GM18858 (cell line): ENCODE measurements at regions not wholly inside any gene's neighbourhood (a gene's known extent, or its start where the extent isn't known, plus 50 kb on each side); places are given as distances from the start of the nearest gene placed in this dataset.

Experiments
- ATAC-seq: cut with Tn5 transposase; IDR thresholded peaks from one replicate; pipeline ENCODE4 v1.9.1; 2021; ENCODE audit not compliant: unreplicated experiment

DNA sequence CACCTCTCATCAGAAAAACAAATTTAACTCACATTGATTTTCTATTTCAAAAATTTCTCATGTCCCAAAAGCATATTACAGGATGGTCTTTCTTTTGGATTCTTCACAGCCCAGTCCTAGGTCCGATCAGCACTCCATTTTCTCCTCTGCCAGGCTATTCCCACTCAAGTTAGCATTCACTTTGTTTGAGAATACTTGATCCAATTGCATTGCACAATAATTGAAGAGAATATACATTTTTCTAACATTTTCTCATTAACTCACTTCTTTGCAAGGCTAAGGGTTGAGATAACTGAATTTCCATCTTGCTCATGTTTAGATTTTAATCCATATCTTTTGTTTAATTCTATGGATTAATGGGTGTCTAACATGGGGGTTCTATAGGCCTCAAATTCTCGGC, 716.1 kb downstream of the QKI start:
- no peak for ATAC-seq

- ATAC-seq, result no peak
These were observed 715.6 kb downstream of the QKI start for GRCh38 chr6:164130151-164130550.

GRCh38 chr6:164129218-164129617, 714.7 kb downstream of the QKI start:
- ATAC-seq, result no peak

DNA sequence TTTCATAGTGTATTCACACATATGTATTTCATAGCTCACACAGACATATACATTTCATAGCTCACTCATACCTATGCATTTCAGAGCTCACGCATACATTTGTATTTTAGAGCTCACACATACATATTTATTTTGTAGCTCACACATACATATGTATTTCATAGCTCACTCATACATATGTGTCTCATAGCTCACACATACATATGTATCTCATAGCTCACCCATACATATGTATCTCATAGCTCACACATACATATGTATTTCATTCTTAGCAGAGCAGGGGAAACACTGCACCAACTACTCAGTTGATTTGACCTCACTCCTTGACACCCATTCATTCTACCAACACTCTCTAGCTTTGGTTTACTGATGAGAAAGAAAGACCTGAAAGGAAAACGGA, 713.6 kb downstream of the QKI start:
- no peak for ATAC-seq

GRCh38 chr6:164124986-164125385, 710.5 kb downstream of the QKI start:
- ATAC-seq, result no peak

DNA sequence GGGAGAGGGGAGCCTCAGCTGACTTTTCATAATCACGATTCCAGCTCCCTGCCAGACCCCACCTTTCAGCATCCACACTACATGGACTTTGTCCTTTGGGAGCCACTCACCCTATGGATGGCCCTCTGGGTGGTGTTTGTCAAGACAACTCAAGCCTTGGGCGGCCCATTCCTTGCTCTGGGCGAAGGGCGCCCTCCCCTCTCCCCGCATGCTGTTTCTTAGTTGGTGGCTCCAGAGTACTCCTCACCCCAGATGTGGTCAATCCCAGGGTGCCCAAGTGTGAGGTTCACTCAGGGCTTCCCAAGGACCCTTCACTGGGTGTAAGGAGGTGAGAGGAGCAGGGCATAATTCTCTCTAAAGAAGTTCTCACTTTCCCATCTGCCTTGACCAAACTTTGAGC, 710.0 kb downstream of the QKI start:
- ATAC-seq, result no peak

DNA sequence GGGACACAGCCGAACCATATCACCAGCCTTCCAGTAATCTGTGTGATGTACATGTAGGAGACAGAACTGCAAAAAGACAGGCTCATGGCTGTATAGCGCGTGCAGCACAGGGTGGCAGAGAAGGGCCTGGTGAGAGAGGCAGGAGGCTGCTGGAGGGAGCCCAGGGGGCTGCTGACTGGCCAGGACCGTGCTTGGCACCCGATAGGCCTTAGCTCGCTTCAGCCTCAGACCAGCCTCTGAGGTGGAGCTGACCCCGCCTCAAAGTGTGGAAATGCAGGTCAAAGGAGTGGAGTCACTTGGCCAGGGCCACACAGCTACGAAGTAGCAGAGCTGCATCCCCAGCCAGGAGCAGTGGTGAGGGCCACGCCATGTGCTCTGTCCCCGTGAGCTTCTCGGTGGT, 707.6 kb downstream of the QKI start:
- ATAC-seq, result no peak

GRCh38 chr6:164121527-164121926, 707.0 kb downstream of the QKI start:
- no peak for ATAC-seq

- ATAC-seq, result no peak
These were observed 700.1 kb downstream of the QKI start for GRCh38 chr6:164114651-164115050.

GRCh38 chr6:164114051-164114450, 699.5 kb downstream of the QKI start:
- no peak for ATAC-seq

DNA sequence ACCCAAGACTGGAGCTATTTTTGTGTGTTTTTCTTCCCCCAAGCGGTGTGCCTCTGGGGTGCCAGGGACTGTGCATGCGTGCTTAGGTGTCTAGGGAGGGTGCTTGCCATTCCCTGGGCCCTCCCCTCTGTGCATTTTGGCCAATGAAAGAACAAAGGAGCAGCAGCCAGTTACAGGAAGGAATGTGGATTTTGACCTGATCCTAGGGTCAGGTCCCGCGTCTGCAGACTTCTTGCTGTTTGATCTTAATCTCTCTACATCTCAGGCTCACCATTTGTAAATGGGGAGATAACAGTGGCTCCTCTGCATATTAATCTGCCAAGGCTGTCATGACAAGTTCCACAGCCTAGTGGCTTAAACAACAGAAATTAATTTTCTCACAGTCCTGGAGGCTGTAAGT, 699.1 kb downstream of the QKI start:
- ATAC-seq, result no peak

DNA sequence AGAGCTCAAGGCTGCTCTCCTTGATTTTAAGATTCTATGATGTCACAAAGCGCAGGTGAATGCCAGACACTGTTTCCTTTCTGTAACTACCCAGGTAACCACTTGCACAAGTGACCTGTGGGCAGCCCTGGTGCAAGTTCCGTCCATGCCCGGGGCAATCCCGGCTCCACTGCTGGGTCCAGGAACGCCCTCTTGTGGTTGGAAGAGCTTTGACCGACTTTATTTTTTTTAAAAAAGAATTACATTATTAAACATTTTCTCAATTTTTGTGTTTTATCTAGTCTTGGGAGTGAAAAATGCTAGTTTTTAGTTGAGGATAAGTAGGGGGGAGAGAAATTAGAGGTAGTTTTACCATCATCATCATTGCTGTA, 695.2 kb downstream of the QKI start:
- no peak for ATAC-seq

- ATAC-seq, result no peak
These were observed 694.6 kb downstream of the QKI start for GRCh38 chr6:164108869-164109769.

- no peak for ATAC-seq
These were observed 693.6 kb downstream of the QKI start for GRCh38 chr6:164108092-164108491.

- no peak for ATAC-seq
These were observed 692.9 kb downstream of the QKI start for GRCh38 chr6:164107297-164107995.

DNA sequence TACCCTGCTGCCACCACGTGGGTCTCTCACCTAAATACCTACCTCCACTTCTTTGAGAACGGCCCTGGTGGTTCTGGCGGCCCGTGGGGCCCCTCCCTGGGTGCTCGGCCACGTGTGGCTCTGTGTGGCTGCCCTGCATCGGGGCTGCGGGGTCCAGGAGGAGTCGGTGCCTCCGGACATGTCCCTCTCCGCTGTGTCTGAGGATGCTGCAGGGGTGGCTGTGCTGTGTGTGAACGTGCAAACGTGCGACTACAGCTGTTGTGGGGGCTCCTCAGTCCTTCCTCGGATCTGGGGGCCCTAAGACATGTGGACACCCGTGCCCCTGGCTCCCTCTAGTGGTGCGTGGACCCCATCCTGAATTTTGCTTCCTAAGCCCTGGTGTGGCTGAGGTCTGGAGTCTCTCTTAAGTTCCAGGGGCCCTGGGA, 691.8 kb downstream of the QKI start:
- ATAC-seq, result no peak

DNA sequence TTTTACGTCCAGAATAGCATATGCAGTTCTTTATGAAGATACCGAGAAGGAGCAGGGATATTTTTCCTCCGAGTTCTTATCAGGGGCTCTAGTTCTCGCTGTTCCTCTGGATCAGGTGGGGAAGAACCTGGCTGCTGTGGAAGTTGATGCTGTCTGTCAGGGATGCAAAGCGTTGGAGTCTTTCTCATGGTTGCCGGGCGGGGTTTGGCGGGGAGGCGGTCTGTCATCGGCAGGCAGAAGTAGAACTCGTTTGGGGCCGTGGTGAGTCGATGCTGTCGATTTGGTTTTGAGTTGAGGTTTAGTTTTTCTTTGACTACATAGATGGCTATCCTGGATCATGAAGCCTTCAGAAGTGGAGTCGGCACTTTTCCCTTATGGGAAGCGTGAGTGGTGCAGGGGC, 691.2 kb downstream of the QKI start:
- ATAC-seq, result no peak

DNA sequence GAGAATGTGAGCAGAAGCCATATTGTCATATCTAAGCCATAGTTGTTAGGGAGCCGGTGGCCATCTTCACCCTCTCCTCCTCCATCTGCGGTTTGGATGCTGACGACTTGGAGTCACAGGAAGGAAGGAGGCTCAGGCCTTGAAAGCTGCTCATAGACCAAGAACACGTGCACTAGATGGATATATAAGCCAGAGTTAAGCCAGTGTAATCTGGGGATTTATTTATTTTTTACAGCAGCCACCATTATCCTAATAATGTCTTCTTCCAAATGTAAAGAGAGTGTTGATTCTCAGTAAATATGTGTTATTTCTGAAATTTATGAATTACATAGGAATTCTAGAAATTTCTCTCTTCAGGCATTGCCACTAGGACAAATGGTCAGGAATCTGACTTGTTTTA, 689.9 kb downstream of the QKI start:
- ATAC-seq, result no peak

DNA sequence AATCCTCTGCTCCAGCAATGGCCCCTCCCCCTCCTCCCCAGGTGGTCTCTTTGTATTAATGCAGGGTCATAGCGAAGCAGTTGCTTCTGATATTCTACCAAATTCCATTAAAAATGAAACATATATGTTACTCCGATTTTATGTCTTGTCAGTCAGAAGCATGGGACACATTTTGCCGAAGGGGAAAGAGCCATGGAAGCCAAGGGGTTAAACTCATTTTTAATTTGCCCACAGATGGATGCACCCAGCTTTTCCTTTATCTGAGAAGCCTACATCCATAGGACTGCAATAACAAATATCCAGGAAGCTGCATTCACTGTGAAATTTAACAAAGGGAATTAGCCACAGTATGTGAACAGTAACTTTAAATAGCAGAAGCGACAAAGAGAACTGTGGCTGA, 688.2 kb downstream of the QKI start:
- no peak for ATAC-seq

GRCh38 chr6:164101859-164102258, 687.3 kb downstream of the QKI start:
- ATAC-seq, result no peak

GRCh38 chr6:164099269-164099865, 684.8 kb downstream of the QKI start:
- ATAC-seq, result no peak

- ATAC-seq, result no peak
These were observed 684.3 kb downstream of the QKI start for GRCh38 chr6:164098857-164099267.
